GM21390 (cell line): ENCODE measurements at regions not wholly inside any gene's neighbourhood (a gene's known extent, or its start where the extent isn't known, plus 50 kb on each side); places are given as distances from the start of the nearest gene placed in this dataset.
A peak's percentile ranks its signal among the peaks of the same experiment; 100 is the strongest.
"Not testable (repeated sequence)": the region's sequence is repeated elsewhere in the genome, so short reads cannot be mapped to it uniquely, and the experiment has no call there.

Experiments used
- ATAC-seq: cut with Tn5 transposase; IDR thresholded peaks from one replicate; pipeline ENCODE4 v1.9.1; 2021; ENCODE audit not compliant: unreplicated experiment

- ATAC-seq, result no peak
These were observed 50.9 kb downstream of the ANXA2R start for GRCh38 chr5:42989190-42989589.

GRCh38 chr5:42988568-42988967 is 51.6 kb downstream of the ANXA2R start:
- ATAC-seq, result no peak

GRCh38 chr5:42985129-42986037 is 54.7 kb downstream of the ANXA2R start:
- ATAC-seq, result no peak

GRCh38 chr5:42984307-42984706 is 55.8 kb downstream of the ANXA2R start:
- ATAC-seq, result no peak

GRCh38 chr5:42982107-42982622 is 58.0 kb downstream of the ANXA2R start:
- no peak for ATAC-seq

- ATAC-seq, result not testable (repeated sequence)
These were observed 58.6 kb downstream of the ANXA2R start for GRCh38 chr5:42981417-42982106.

- not testable (repeated sequence) for ATAC-seq
These were observed 59.1 kb downstream of the ANXA2R start for GRCh38 chr5:42981015-42981414.

- not testable (repeated sequence) for ATAC-seq
These were observed 59.7 kb downstream of the ANXA2R start for GRCh38 chr5:42980391-42980790.

GRCh38 chr5:42979242-42979641 is 60.9 kb downstream of the ANXA2R start:
- ATAC-seq, result not testable (repeated sequence)

- no peak for ATAC-seq
These were observed 65.6 kb downstream of the ANXA2R start for GRCh38 chr5:42974536-42974935.

- no peak for ATAC-seq
These were observed 69.2 kb downstream of the ANXA2R start for GRCh38 chr5:42970636-42971559.

GRCh38 chr5:42965934-42966333 is 74.2 kb downstream of the ANXA2R start:
- ATAC-seq, result no peak

GRCh38 chr5:42963412-42963811 is 76.7 kb downstream of the ANXA2R start:
- ATAC-seq, result no peak

GRCh38 chr5:42962124-42962523 is 78.0 kb downstream of the ANXA2R start:
- ATAC-seq, result no peak

GRCh38 chr5:42960506-42960905 is 79.6 kb downstream of the ANXA2R start:
- no peak for ATAC-seq

GRCh38 chr5:42956551-42956950 is 83.6 kb downstream of the ANXA2R start:
- ATAC-seq, result no peak

- no peak for ATAC-seq
These were observed 87.1 kb downstream of the ANXA2R start for GRCh38 chr5:42953041-42953440.

- no peak for ATAC-seq
These were observed 87.5 kb downstream of the ANXA2R start for GRCh38 chr5:42952578-42952974.

GRCh38 chr5:42951293-42951840 is 88.8 kb downstream of the ANXA2R start:
- peak; percentile 32 for ATAC-seq

- peak; percentile 38 for ATAC-seq
These were observed 89.4 kb downstream of the ANXA2R start for GRCh38 chr5:42950456-42951292.
